SHP77 treated with DMSO at 0.1 percent for 48 hours (cell line): ENCODE measurements at regions not wholly inside any gene's neighbourhood (a gene's known extent, or its start where the extent isn't known, plus 50 kb on each side); places are given as distances from the start of the nearest gene placed in this dataset.
"Not testable (repeated sequence)": the region's sequence is repeated elsewhere in the genome, so short reads cannot be mapped to it uniquely, and the experiment has no call there.

Experiments used
- DNase-seq: peaks from one replicate; lab custom pipeline; 2025; lab: John Stamatoyannopoulos, UW

DNA sequence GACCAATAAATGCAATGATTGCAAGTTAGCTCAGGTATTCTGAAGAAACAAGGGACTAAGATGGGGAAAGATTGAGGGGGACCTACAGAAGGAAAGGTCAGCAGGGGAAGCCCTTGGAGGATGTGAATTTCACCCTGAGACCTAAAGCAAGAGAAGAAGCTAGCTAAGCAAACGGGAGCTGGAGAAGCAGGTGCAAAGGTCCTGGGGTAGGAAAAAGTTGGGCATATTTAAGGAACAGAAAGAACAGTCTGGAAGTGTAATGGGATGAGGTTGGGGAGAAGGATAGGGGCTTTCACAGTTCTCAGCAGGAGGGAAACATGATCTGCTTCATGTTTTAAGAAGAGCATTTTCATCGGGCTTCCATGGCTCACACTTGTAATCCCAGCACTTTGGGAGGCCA lies 89.7 kb upstream of the SLC45A1 start:
- no peak for DNase-seq

DNA sequence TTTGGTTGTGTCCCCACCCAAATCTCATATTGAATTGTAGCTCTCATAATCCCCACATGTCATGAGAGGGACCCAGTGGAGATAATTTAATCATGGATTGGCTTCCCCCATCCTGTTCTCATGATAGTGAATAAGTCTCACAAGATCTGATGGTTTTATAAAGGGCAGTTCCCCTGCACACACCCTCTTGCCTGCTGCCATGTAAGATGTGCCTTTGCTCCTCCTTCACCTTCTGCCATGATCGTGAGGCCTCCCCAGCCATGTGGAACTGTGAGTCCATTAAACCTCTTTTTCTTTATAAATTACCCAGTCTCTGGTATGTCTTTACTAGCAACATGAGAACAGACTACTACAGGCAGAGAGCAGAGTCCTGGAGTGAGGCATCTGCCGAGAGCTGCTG lies 90.2 kb upstream of the SLC45A1 start:
- not testable (repeated sequence) for DNase-seq

DNA sequence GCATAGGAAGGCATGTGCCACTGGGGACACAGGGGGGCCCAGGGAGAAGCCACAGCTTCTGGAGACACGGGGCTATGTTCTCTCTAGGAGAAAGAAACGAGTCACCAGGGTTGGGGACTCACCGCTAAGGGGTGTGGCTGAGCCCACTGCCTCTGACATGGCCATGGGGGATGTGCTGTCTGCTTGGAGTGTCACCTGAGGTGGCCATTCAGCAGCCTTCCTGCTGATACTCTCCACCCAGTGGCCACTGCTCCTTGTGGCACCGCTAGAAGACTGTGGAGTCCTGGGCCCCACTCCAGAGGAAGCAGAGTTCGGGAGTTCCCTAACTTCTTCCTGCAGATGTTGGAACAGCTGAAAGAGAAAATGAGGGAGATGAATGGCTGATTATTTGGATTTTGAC lies 91.2 kb upstream of the SLC45A1 start:
- DNase-seq, result no peak

DNA sequence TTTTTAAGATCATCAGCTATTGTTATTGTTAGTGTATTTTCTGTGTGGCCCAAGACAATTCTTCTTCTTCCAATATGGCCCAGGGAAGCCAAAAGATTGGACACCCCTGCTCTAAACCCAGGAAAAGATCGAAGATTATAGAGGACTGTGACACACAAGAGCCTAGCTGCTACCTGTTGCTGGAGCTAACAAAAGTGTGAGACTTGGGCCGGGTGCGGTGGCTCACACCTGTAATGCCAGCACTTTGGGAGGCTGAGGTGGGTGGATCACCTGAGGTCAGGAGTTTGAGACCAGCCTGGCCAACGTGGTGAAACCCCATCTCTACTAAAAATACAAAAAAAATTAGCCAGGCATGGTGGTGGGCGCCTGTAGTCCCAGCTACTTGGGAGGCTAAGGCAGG lies 91.9 kb upstream of the SLC45A1 start:
- DNase-seq, result not testable (repeated sequence)

DNA sequence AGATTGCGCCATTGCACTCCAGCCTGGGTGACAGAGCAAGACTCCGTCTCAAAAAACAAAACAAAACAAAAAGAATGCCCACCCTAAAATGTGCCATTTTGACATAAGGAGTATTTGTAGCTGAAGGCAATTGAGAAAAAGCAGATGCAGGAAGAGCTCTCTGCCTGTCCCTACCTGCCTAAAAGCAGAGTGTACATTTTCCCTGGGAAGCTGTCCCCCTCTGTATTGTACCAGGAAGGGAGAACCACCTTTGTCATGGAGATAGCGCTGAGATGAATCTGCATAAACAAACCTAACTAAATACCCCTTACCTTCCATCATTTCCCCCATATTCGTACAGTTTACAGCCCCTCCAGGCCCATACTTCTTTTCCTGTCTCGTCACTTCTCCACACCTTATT lies 94.4 kb upstream of the SLC45A1 start:
- DNase-seq, result no peak

DNA sequence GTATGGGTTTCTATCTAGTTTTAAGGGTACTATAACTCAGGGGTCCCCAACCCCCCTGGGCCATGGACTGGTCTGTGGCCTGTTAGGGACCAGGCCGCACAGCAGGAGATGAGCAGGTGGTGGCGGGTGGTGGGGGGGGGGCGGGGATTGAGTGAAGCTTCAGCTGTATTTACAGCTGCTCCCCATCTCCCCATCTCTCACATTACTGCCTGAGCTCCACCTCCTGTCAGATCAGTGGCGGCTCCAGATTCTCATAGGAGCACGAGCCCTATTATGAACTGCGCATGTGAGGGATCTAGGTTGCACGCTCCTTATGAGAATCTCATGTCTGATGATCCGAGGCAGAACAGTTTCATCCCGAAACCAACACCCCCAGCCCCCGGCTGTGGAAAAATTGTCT lies 95.1 kb upstream of the SLC45A1 start:
- peak; percentile 48 for DNase-seq

DNA sequence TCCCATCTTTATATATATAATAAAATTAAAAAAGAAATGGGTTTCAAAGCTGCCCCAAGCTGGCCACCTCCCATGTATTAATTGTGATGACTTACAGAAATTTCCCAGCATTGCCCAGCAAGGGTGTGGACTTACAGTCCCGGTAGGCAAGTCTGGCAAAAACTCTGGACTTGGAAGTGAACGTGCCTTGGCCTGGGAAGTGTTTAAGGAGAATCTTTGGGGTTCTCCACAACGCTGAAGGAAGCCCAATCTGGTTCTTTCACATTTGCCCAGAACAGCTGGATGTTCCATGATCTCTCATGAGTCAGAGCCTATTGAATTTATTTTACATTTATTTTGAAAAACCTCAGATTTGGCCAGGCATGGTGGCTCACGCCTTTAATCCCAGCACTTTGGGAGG lies 98.4 kb upstream of the SLC45A1 start:
- DNase-seq, result no peak

DNA sequence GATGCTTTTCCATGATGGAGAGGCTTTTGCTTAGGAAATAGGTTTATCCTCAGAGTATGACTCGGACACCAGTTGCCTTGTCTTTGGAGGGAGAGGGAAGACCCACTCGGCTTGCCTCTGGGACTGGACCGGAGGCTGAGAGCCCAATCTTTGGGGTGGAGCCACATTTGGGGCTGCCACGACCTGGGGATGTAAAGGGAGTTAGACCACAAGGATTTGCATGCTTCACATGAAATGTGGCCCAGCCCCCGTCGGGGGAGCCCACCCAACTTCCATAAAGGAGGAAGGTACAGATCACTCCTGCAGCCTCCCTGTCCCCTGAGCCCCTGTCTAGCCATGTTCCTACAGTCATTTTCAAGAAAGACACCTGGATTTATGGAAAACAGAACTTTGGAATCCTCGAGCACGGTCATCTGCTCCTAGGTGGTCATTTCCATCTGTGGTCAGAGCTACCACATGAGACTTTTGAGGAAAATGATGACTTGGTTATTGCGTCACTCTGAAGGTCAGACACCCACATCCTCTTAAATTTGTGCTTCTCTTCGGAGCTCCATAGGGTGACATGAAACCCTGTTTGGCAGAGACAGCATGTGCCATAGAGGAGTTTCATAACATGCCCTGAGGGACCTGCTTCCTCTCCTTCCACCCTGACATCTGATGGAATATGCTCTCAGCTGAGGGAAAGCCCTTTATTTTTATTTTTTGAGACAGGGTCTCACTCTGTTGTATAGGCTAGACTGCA lies 99.4 kb upstream of the SLC45A1 start:
- no peak for DNase-seq

DNA sequence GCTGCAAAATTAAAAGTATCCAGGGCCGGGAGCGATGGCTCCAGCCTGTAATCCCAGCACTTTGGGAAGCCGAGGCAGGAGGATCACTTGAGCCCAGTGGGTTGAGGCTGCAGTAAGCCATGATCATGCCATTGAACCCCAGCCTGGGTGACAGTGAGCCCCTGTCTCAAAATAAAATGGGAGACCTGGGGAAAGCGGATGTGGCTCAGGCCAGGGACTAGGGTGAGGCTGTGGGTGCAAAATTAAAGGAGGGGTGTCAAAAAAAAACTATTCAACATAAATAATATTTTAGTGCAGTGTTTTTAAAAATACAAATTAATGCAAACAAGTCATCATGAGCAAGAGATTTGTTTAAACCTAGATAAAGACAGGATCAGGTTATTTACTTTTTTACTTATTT lies 100.1 kb upstream of the SLC45A1 start:
- no peak for DNase-seq

DNA sequence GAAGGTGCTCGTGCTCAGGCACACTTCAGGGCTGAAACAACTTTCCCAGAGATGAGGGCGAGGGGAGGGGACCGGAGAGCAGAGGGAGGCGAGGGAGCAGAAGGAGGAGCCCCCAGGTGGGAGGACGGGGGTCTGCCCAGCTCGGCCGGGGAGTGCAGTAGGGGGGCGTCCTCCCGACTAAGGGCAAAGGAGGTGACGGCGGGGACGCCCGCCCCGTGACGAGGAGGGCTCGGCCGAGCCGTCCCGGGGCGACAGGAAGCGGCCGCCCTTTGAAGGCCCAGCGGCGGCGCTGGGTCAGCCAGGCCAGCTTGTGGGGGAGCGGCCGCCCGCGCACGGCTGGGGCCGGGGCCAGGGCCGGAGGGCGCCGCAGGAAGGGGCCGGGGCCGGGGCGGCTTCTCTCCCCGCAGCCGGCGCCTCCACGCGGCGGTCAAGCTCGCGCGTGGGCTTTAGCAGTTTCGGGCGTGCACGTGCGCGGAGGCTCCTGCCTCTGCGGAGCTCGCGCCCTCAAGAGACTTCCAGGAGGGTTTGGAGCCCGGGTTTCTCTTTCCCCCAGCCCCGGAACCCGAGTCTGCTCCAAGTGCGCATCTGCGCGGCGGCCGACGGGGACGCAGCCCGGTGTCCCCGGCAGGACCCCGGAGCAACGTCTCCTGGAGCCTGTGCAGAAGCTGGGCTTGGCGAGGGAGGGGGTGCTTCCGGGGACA lies 100.8 kb upstream of the SLC45A1 start:
- DNase-seq, result no peak

DNA sequence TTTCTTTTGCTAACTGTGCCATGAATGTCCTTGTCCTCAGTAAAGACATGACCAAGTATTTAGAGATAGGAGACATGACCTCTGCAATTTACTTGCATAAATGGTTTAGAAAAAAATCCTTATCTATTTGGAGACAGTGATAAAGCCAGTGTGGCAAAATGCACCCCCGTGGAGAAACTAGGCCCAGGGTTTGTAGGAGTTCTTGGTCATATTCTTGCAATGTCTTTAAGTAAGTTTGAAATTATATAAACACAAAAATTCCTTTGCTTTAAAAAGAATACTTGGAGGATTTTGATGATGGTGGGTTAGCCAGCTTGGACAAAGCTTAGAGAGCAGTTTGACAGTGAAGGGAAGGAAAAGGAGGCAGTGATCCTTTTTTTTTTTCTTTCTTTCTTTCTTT lies 101.9 kb upstream of the SLC45A1 start:
- no peak for DNase-seq

DNA sequence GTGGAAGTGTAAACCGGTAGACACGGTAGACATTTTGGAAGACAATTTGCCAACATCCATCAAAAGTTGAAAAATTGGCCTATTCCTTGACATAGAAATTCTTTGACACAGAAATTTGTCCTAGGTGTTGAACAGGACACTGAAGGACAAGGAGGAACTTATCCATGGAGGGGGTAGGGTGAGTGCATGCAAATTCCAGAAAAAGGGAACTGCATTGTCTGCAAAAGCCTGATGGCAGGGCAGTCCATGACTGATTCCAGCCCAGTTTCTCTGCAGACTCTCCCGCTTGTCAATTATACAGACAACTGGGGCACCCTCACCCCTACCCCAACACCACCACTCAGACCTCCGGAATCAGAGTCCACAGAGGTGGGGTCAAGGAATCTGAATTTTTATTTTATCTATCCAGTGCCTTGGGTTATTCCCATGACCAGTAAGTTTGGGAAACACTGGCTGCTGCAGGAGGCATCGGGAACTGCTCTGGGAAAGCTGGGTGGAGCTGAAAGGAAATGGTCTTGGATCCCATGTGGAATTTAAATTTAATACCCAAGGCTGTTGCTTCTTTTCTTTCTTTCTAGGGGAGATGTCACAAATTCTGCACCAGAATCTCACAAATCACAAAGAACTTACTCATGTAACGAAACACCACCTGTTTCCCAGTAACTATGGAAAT lies 103.3 kb upstream of the SLC45A1 start:
- no peak for DNase-seq

DNA sequence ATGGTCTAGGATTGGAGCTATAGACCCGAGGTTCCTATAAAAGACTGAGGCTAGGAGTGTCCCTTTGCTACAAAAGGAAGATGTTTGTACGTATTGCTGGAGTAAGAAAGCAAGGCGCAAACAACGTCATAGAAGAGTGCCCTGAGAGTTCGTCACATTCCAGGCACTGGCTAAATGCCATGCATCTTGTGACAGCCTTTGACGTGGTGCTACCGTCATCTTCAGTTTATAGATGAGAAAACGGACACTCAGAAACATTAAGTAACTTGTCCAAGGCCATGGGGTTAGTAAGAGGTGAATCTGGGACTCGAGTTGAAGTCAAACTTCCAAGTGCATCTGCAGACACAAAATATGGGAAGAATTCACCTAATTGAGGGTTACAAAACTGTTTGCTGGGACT lies 104.2 kb upstream of the SLC45A1 start:
- no peak for DNase-seq

DNA sequence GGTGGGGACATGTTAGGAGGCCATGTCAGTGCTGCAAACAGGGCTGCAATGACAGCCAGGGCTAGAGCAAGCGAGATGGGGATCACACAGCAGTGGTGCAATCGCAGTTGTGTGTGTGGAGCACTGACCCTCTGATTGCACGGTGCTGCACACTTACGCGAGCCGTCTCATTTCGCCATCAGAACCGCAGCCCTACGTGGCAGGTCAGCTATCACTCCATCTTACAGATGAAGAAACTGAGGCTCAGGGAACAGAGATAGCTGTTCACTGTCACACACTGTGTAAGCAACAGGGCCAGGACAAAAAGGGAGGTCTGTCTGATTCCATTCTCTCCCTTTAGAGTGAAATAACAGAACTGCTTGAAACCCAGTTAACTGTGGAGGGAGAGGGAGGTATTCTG lies 104.8 kb upstream of the SLC45A1 start:
- DNase-seq, result no peak

DNA sequence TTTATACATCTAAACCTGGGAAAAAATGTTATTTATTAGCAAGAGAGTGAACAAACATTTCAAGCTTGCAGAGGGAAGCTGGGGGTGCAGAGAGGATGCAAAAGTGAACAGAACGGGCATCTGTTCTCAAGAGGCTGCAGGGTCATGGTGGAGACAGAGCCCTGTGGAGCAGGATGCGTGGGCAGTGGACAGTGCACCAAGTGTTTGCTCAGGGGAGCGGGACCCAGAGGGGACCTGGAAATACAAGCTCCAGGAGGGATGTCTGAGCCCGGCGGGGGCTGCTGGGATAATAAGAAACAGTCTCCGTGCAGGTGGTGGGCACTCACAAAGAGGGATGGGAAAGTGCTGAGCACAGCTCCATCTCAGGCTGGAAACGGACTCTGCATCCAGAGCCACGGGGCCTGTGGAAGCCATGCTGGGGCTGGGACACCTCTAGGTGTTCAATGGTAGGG lies 105.3 kb upstream of the SLC45A1 start:
- DNase-seq, result peak; percentile 10

DNA sequence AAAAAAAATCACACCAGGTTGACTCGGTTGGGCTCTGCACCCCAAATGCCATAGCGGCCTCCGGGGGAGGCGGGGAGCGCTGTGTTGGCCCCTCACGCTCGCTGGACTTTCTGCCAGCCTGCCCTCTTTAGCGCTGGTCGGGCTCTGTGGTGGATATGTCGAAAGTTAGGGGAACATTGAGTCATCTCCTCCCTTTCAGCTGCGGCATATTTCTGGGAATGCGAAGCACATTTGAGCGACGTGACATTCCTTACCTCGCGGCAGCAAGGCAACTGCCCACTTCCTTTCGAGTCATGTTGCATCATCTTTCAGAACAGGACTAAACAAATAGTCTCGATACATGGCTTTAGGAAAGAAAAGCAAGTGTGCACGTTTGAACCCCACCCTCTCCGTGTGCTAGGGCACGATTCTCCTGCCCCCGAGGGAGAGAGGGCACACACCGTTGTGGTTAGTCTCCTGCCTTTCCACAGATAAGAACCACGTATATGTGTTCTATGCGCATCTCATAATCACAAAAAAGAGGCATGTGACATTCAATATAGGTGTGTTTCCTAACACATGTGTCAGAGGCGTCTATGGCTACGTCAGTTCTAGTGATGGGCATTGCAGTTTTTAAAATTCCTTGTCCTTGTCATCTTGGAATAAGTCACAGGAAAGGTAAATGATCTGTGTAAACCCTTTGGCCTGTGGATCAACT lies 105.9 kb upstream of the SLC45A1 start:
- no peak for DNase-seq

DNA sequence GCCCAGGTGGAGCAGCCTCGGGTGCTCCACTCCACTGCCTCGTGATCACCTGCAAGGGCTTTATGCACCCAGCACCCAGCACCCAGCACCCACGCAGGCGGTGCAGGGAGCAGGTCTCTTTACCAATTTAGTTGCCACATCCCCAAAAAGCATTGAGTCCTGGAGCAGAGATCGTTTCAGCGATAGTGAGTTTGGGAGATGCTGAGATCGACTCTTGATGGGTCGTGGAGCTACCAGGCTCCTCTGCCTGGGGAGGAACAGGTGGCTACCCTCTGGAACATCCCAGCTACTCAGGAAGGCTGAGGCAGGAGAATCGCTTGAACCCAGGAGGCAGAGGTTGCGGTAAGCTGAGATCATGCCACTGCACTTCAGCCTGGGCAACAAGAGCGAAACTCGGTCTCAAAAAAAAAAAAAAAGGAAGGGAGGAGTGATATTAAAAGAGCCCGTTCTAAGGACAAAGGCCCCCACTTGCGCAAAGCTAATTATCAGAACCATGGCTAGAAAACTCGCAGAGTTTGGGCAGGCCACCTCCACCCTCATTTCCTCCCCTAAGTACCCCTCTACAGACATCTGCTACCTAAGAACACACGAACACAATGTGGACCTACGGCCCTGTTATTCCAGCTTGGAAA lies 106.5 kb upstream of the SLC45A1 start:
- no peak for DNase-seq

DNA sequence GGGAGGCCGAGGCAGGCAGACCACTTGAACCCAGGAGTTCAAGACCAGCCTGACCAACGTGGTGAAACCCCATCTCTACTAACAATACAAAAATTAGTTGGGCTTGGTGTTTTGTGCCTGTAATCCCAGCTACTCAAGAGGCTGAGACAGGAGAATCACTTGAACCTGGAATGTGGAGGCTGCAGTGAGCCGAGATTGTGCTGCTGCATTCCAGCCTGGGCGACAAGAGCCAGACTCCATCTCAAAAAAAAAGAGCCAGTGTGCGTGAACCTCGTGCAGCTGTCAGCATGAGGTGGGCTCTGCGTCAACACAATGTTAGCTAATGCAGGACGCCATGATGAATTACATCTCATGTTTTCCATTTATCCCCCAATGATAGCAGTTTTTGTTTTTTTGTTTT lies 110.7 kb upstream of the SLC45A1 start:
- no peak for DNase-seq

DNA sequence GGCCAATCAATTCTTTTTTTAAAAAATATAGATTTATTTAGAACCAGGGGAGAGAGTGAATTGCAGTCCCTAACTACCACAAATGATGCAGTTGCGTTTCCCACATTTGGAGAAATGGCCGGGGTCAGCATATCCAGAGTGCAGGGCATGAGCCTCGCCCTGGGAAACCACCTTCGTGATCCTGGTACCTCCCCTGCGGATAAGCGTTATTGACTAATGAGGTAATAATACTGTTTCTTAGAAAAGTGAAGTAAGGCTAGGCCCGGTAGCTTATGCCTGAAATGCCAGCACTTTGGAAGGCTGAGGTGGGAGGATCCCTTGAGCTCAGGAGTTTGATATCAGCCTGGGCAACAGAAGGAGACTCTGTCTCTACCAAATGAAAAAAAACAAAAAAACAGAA lies 111.5 kb upstream of the SLC45A1 start:
- no peak for DNase-seq

DNA sequence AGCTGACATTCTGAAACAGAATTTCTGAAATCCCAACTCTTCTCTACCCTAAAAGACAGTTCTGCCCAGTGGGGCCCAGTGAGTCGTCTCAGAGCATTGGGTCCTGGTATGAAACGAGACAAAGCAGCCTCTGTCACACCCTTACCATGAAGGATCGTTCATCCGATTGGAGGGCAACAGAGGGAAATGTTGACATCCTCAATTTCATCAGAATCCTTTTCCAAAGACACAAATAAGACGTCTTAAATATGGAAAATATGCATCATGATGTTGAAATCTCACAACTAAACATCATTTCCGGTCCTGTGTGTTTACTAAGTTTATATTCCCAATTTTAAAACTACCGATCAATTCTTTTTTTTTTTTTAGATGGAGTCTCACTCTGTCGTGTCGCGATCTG lies 112.1 kb upstream of the SLC45A1 start:
- DNase-seq, result no peak

DNA sequence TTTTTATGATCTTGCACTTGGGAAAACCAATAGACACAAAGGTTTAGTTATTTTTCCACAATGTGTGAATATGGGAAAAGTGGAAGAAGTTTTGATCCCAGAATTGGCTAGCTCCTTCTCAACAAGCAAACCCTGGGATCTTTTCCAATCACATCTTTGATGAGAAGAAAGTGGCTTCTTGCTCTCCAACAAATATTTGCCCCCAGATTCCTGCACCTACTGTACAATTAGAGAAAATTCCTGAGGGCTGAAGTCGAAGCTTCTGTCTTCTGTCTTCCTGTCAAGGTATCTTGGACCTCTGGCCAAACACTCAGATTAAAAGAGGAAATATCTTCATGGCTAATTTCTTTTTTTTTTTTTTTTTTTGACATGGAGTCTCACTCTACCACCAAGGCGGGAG lies 113.1 kb upstream of the SLC45A1 start:
- DNase-seq, result no peak

DNA sequence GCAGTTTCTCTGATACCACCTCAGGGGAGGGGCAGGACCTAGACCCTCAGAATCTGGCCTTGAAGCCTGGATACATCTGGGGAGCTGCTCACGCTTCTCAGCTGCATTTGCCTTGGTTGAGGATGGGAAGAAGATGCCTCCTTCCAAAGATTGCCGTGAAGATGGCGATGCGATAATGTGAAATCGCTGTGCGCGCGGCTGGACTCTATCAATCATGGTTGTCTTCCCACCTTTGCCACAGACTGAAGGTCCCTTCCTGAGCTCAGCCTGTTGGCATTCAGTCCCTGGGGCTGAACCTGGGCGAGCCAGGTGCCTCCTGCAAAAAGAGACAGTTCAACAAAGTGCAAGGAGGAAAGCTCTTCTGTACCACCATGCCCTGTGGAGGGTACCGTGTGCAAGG lies 114.4 kb upstream of the SLC45A1 start:
- DNase-seq, result no peak
